Astrocyte of the cerebellum (primary cell): ENCODE measurements at regions not wholly inside any gene's neighbourhood (a gene's known extent, or its start where the extent isn't known, plus 50 kb on each side); places are given as distances from the start of the nearest gene placed in this dataset.

Experiments used
- DNase-seq: peaks from one replicate; pipeline ENCODE4 v3.0.0-alpha.2; 2011; ENCODE audit warnings: low read depth
- H3K4me3 ChIP-seq: 2 replicates; pipeline ENCODE4 v1.5.1; 2011; ENCODE audit warnings: mild to moderate bottlenecking, low read depth, low read length, moderate library complexity
- in situ Hi-C: cut with HindIII; loops from 2 replicates; pipeline ENCODE4 v1.10.0; 2017; ENCODE audit warnings: low sequenced_read_pairs
- TF ChIP-seq, protein P1 (sequence below): IDR thresholded peaks from 2 replicates; pipeline ENCODE4 v1.5.1; 2012; ENCODE audit warnings: low read length, low read depth, moderate library complexity, mild to moderate bottlenecking; ENCODE audit errors: missing control alignments

DNA sequence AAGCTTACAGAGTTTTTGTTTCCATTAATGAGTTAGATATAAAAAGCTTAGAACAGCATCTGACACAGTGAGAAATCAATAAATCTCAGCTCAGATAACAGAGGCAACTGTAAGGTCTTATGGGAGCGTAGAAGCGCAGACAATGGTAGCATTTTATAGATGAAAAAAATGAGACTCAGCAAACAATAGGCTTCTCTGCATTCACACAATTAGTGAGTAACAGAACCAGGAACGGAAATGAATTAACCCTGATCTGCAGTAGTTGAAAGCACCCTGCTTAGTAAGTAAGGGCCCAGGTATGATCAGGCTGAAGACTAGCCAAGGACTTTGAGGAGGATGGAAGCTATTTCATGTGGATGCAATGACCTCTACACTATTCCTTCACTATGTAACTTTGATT lies 147.2 kb upstream of the EYA4 start:
- no peak for DNase-seq
- in situ Hi-C loops = no loop called here
- H3K4me3 ChIP-seq = no peak overlapping the region
- TF ChIP-seq, protein P1, sequence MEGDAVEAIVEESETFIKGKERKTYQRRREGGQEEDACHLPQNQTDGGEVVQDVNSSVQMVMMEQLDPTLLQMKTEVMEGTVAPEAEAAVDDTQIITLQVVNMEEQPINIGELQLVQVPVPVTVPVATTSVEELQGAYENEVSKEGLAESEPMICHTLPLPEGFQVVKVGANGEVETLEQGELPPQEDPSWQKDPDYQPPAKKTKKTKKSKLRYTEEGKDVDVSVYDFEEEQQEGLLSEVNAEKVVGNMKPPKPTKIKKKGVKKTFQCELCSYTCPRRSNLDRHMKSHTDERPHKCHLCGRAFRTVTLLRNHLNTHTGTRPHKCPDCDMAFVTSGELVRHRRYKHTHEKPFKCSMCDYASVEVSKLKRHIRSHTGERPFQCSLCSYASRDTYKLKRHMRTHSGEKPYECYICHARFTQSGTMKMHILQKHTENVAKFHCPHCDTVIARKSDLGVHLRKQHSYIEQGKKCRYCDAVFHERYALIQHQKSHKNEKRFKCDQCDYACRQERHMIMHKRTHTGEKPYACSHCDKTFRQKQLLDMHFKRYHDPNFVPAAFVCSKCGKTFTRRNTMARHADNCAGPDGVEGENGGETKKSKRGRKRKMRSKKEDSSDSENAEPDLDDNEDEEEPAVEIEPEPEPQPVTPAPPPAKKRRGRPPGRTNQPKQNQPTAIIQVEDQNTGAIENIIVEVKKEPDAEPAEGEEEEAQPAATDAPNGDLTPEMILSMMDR = no peak

DNA sequence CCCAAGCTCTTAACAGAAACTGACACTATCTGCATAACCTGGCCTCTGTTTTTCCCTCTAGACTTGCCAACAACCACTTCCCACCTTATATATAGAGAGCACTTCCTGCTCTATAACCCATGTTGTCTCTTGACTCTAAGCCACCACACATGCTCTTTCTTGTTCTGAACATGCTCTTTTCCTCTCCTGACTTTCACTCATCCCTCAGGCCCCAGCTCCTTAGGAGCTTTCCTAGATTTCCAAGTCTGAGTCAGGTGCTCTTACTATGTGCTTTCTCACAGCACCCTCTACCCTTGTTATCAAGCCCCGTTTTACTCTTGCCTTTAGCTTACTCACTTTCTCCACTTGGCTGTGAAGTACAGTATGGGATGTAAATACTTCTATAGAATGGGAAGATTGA lies 143.9 kb upstream of the EYA4 start:
- in situ Hi-C loops = no loop called here

DNA sequence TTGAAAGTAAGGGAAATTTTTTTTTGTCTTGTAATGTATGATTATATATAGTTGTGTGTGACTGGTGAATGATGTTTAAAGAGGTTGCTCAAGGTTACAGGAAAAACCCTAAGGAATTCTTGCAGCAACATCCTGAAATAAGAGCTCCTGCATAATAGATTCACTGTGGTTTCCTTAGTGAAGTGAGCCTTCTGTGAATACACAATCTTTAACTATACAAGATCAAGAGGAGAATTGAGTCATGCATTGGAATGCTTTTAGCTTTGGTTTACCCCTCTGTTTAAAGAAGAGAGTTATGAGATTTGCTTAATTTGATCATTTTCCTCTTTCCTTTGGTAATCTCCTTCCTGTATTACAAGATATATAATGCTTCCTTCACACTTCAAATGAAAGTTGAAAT lies 141.6 kb upstream of the EYA4 start:
- H3K4me3 ChIP-seq = no peak overlapping the region
- DNase-seq = peak; percentile 86
- in situ Hi-C loops = no loop called here
- TF ChIP-seq, protein P1 = no peak

More for the DNA sequence above, 143.9 kb upstream of the EYA4 start:
- TF ChIP-seq, protein P1 = no peak
- DNase-seq = no peak
- H3K4me3 ChIP-seq = no peak overlapping the region

DNA sequence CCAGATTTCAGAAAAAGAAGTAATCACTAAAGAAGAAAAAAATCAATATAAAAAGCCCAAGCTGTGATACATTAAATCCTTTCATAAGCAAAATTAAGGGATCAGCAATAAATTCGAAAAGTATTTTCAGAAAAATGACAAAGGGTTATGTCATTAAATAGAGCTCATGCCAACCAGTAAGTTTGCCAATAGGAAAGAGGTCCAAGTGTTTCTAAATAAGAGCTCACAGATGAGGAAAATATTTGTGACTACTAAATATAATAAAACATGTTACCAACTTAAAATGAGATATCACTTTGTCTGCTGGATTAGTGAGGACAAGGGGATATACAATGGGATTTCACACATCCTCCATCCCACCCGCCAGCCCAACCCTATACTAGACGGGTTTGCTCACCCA lies 140.3 kb upstream of the EYA4 start:
- in situ Hi-C loops = no loop called here
- TF ChIP-seq, protein P1 = no peak
- no peak overlapping the region for H3K4me3 ChIP-seq
- DNase-seq = no peak

DNA sequence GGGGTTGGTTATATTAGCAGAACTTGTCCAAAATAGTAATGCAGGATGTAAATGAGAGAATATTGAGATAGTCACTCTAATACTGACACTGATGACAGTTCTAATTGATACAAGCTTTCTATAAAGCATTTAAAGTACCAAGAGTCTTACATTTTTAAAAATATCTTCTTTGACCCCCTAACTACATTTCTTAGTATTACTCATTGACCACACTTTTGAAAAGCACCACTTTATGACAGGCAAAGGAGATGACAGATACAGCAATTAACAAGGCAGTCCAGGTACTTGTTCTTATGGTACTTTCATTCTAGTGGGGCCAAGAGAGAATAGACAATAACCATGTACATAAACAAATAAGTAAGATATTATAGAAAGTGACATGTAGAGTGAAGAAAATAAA lies 139.4 kb upstream of the EYA4 start:
- DNase-seq = no peak
- TF ChIP-seq, protein P1 = no peak
- no peak overlapping the region for H3K4me3 ChIP-seq
- in situ Hi-C loops = no loop called here

DNA sequence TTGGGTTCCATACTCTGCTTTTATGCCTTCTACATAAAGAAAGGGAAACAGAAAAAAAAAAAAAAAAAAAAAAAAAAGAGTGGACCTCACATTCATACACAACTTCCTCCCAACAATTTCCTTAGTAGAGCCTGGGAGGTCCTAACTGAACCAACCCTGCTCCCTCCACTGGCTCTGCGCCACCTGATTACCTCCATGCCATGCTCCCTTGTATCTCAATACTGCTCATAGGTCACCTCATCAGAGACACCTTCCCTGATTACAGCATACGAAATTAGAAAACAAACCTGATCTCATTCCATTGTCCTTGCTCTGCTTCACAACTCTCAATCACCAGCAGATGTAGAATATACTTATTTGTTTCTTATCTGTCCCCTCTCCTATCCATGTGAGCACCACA lies 134.2 kb upstream of the EYA4 start:
- DNase-seq = no peak
- in situ Hi-C loops = no loop called here
- no peak overlapping the region for H3K4me3 ChIP-seq
- TF ChIP-seq, protein P1 = no peak

DNA sequence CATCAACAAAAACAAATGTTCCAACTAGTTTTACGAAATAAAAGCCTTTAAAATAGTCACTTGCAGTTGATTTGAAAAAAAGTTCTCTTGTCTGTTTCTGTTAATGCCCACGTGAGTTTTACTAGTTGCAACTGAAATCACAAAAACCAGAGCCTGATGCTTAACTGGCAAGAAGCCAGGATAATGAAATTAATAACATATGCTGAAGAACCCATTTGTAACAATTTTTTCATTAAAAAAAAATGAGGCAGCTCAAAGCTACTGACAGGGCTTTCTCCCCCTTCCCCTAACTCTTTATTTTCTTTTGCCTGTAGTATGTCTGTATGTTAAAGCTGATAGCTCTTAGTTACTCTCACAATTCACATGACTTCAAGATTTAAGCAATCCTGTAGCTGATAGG lies 132.7 kb upstream of the EYA4 start:
- TF ChIP-seq, protein P1 = no peak
- in situ Hi-C loops = no loop called here
- H3K4me3 ChIP-seq = no peak overlapping the region
- DNase-seq = no peak
